GM18511 (cell line): ENCODE measurements at regions not wholly inside any gene's neighbourhood (a gene's known extent, or its start where the extent isn't known, plus 50 kb on each side); places are given as distances from the start of the nearest gene placed in this dataset.
"Not testable (repeated sequence)": the region's sequence is repeated elsewhere in the genome, so short reads cannot be mapped to it uniquely, and the experiment has no call there.

ENCODE experiments used
- ATAC-seq: cut with Tn5 transposase; IDR thresholded peaks from one replicate; pipeline ENCODE4 v1.9.1; 2021; ENCODE audit warnings: mild to moderate bottlenecking, moderate library complexity; ENCODE audit not compliant: unreplicated experiment

DNA sequence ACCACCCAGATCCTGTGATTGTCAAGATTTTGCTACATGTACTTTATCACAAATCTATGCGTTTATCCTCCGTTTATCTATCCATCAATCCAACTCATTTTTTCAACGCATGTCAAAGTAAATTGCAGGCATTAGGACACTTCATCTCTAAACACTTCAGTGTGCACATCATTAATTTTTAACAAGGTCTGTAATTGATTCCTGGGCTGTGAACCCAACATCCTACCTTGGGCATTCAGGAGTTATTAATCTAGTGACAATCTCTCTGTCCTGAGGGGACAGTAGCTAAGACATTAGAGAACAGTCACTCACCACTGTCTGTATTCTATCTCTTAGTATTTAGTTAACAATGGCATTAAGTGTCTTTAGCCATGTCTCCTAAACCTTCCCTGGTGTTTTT is 264.7 kb downstream of the SOX9 start:
- ATAC-seq = no peak

DNA sequence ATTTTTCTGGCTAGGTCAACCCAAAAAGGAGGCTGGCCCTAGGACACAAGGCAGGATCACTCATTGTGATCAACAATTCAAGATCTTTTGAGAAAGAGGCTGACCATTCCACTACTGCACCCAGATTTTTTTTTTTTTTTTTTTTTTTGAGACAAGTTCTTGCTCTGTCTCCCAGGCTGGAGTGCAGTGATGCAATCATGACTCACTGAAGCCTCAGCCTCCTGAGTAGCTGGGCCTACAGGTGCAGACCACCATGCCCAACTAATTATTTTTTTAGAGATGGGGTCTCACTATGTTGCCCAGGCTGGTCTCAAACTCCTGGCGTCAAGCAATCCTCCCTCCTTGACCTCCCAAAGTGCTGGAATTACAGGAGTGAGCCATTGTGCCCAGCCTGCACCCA is 265.4 kb downstream of the SOX9 start:
- ATAC-seq = not testable (repeated sequence)

DNA sequence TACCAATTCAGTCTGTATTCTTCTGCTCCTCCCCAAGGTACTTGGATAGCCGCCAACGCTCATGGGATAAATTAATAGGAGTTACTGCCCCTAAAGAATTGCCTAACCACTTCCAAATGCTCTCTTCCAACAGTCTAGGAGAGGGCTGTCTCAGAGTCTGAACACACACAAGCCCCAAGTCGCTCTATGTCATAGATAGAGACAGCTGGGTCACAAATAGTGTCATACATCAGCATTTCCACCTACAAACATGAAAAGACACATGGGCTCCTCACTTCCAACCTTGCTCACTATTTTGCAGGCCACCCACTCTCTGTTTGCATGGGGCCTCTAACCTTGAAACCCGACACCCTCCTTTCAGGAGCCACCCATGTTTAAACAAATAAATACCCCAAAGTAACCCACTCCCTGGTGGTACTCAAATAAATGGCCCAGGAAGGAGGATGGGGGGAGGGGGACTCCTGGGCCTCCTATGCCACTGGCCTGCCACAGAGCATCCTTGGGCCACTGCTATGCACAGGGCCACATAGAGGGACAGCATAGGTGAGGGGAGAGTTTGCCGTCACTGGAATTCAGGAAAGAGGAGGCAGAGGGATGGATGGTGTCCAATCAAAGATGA is 265.9 kb downstream of the SOX9 start:
- no peak for ATAC-seq

DNA sequence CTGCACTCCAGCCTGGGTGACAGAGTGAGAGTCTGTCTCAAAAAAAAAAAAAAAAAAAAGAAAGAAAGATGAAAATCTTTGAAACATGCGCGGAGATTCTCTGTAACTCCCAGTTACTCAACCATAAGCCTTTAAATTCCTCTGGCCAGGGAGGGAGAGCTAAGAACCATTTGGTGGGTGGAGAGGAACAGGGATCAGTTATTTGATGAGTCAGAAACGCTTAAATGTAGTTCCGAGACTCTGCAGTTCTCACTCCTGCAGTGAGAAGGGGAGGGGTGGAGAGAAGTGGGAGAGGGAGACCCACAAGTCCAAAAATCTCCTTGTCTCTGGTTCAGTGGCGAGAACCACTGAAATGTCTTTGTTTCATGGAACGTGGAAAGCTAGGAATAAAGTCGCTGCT is 266.7 kb downstream of the SOX9 start:
- ATAC-seq = no peak

- ATAC-seq = no peak
Measured at GRCh38 chr17:72387969-72388368, 267.1 kb downstream of the SOX9 start.

DNA sequence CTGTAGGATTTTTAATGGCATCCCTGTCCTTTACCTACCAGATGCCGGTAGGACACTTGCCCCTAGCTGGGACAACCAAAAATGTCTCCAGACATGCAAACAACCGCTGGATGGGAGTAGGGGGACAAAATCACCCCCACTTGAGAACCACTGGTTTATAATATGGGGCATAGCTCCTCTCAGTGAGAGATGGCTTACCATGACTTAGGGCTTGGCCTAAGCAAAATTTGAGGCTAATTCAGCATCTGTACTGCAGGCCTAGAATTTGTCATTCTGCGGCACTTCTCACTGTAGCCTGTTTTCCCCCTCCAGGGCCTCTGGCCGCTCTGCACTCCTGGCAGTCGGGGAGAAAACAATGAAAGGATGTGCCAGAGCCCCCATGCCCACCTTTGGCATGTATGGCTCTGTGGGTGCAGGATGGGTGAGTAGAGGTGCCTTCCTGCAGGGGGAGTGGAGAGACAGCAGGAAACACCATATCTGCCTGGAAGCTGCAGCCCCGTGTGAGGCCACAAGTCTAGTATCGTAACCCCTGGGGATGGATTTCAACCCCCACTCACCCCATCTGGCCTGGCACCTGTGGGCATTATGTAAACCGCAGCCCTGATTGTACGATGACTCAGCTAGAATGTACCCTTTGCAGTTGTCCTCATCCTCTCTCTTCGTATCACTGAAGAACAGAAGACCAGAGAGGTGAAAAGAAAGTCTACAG is 268.1 kb downstream of the SOX9 start:
- ATAC-seq = no peak

DNA sequence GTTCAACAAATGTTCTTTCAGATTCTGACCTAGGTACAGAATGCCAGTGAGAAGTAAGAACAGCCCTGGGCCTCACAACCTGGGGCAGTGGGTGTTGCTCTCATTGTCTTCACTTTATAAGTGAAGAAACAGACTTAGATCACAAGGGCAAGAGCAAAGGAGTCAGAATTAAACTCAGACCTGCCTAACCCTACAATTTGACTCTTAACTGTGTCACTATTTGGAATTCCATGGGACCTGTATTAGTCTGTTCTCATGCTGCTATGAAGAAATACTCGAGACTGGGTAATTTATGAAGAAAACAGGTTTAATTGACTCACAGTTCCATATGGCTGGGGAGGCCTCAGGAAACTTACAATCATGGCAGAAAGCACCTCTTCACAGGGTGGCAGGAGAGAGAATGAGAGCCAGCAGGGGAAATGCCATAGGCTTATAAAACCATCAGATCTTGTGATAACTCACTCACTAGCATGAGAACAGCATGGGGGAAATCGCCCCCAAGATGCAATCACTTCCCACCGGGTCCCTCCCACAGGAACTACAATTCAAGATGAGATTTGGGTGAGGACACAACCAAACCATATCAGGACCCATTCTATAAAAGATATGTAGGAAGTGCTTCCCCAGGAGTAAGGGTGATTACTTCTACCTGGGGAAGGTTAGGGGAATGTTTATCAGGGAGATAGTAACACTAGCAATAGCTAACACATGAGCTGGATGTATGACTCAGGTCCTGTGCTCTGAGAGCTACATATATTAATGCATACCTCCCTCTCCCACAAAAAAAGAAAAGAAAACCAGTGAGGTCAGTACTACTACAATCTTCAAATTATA is 270.1 kb downstream of the SOX9 start:
- no peak for ATAC-seq

DNA sequence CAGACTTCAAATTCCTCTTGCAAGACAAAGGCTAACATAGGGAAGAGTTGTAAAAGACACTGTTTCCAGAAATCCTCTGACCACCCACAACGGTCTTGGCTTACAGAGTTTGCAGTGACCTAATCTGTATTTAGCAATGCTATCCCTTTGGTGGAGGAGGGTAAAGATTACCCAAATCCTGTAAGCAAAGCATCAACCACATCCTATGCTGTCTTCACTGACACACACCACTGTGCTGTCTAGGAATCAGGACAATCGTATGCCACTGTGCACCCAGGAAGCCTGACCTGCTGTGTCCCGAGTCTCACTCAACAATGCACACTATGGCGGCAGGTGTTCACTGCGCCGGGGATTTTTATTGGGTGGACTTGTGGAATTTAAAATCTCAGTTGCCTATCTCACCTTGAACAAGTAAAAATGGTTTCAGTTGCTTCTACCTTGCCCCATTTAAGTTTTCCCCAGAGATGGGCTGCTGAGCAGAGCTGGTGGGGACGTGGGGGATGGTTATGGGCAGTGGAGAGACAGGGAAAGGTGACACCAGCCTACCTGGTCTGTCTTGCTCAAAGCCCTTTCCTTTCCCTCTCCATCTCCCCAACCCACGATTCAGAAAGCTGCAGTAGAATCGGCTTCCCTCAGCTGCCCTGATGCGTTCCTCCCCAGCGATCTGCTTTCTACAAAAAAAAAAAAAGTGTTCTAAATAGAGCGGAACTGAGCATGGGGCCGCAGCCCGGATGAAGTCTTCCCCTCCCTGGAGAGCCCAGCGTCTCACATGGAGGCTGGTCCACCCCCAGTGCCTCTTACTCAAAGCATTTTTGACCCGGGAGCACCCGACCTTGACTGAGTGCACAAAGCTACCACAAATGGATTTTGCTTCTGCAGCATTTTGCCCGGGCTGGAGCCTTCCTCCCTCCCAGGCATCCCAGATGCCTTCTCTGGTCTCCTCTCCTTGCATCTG is 271.5 kb downstream of the SOX9 start:
- no peak for ATAC-seq

GRCh38 chr17:72393553-72393952 is 272.7 kb downstream of the SOX9 start:
- no peak for ATAC-seq

DNA sequence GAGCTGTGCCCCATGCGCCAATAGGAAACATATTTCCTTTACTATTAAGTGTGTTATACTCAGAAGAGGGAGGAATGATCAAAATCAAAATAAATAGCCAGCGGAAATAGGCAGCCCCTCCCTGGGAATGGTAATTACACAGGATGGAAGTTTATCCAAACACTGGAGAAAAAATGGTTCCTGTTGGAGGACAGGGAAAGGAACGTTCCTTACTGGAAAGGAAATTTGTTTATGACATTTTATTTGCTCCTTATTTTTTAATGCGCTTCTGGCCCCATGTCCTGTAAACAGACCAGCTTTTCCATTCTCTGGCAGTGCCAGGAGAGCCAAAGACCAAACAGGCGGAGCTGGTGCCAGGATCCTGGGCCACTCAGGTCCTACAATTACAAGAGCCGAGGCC is 273.7 kb downstream of the SOX9 start:
- ATAC-seq = no peak

- ATAC-seq = no peak
Measured at GRCh38 chr17:72396121-72396520, 275.3 kb downstream of the SOX9 start.

- ATAC-seq = no peak
Measured at GRCh38 chr17:72397223-72397667, 276.4 kb downstream of the SOX9 start.

GRCh38 chr17:72397687-72398086 is 276.9 kb downstream of the SOX9 start:
- ATAC-seq = no peak

DNA sequence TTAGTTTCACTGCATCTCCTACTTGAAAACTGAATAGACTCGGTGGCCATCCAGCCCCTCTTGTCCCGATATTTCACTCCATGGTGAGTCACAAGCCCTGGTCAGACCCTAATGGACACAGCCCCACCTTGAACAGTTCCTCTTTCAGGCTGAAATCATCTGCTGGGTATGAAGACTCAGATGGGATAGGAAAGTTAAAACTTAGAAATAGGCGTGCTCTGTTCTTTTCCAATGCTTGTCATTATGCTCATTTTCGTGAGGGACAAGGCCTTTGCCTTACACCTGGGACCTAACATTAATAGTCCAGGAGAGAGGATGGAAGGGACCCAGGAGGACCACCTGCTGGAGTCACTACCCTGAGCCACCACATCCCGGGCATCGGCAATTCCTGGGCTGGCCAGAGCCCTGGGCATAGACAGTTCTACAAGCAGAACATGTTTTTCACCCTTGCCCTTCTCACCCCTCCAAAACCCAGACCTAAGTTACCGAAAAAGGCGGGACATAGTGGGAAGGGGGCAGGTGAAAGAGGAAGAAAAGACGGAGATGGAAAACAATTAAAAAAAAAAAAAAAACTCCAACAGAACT is 278.3 kb downstream of the SOX9 start:
- ATAC-seq = no peak

GRCh38 chr17:72399608-72400487 is 279.0 kb downstream of the SOX9 start:
- no peak for ATAC-seq

DNA sequence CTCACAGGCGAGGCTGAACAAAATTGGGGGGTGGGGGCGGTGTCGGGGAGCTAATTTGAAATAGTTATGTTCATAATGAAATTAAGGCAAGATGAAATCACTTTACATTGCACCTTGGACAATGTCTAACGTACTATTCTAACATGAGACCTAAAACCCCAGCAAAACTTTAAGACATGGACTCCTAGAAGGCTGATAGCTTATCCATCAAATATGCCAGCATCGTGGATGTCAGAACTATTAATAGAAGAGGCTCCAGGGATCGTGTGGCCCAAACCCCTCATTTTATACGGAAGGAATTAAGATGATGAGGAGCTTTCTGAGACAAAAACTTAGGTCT is 279.6 kb downstream of the SOX9 start:
- ATAC-seq = no peak

GRCh38 chr17:72400863-72401262 is 280.0 kb downstream of the SOX9 start:
- no peak for ATAC-seq

DNA sequence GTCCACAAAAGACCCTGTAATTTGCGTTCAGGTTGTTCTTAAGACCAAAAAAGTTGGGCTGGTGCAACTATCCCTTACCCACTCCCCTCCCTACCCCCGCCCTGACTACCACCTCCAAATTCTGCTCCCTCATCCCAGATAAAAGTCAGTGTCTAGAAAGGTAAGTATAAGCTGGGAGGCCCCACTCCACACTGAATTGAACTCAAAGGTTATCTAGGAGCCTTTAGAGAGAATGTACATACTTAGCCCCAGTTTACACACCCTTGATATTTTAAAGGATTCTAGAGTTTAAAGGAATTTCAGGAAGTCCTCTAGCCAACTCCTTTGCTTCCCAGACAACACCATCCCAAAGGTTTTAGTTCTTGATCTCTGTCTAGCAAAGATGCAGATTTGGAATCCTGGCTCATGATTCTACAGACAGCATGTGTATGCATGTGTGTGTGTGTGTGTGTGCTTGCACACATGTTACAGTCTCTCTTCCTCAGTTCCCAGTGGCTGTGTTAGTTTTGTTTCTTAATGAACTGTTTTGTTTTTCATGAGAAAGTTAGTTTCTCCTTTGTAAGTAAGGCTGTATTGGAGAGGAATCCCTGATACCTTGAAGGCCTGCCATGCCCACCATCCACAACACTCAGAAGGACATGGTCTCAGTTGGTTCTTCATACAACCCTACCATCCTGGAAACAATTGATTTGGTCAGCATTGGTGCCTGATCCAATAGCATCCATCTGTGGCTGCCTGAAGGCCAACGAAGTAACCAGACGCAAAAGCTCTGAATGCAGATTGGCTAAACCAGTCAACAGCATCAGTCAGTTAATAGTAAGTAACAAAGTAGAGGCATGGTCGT is 281.3 kb downstream of the SOX9 start:
- ATAC-seq = no peak
